ENCODE measurements at regions not wholly inside any gene's neighbourhood (a gene's known extent, or its start where the extent isn't known, plus 50 kb on each side); places are given as distances from the start of the nearest gene placed in this dataset.
"Not testable (repeated sequence)": the region's sequence is repeated elsewhere in the genome, so short reads cannot be mapped to it uniquely, and the experiment has no call there.

DNA sequence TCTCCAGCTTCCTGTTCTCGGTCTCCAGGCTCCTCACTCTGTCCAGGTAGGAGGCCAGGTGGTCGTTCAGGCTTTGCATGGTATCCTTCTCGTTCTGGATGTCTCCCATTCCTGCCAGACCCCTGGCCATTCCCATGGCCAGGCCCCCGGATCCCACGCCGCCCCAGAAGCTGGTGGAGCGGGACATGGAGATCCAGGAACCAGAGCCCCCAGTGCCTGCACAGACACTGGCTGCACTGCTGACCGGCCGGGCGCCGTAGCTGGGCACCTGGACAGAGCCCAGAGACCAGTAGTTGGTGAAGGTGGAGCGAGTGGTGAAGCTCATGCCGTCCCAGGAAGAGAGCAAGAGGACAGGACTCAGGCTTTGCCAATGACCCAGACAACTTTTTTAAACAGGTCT lies 129.1 kb upstream of the WDR75 start:
- Histone ChIP-seq H3K4me1 (ENCODE audit: insufficient read depth) (no peaks in the 10 kb centered on the region), H3K4me3 (no peak overlapping the region), H3K4me2 (no peak overlapping the region), H3K27me3 (no peaks in the 10 kb centered on the region), H3K79me2 (no peaks in the 10 kb centered on the region), H2AFZ (no peak overlapping the region), H3K9me2 (replicated peaks; ENCODE audit: insufficient read depth) (no peaks in the 10 kb centered on the region), H3K36me3 (replicated peaks; ENCODE audit: insufficient read depth, low read depth) (no peaks in the 10 kb centered on the region), H3K27ac (no peak overlapping the region), H3K9me3 (ENCODE audit: low read depth) (no peaks in the 10 kb centered on the region), H4K20me1 (ENCODE audit: insufficient read depth, poor library complexity, severe bottlenecking) (no peaks in the 10 kb centered on the region)
- no peak for DNase-seq (ENCODE audit: low spot score)
- TF ChIP-seq EZH2phosphoT487 (IDR thresholded peaks at IDR 0.05; ENCODE audit: low read depth, severe bottlenecking, unreplicated experiment) = no peak
- TF ChIP-seq EZH2 (IDR thresholded peaks at IDR 0.05; ENCODE audit: borderline replicate concordance) = no peak
- TF ChIP-seq, protein P1, sequence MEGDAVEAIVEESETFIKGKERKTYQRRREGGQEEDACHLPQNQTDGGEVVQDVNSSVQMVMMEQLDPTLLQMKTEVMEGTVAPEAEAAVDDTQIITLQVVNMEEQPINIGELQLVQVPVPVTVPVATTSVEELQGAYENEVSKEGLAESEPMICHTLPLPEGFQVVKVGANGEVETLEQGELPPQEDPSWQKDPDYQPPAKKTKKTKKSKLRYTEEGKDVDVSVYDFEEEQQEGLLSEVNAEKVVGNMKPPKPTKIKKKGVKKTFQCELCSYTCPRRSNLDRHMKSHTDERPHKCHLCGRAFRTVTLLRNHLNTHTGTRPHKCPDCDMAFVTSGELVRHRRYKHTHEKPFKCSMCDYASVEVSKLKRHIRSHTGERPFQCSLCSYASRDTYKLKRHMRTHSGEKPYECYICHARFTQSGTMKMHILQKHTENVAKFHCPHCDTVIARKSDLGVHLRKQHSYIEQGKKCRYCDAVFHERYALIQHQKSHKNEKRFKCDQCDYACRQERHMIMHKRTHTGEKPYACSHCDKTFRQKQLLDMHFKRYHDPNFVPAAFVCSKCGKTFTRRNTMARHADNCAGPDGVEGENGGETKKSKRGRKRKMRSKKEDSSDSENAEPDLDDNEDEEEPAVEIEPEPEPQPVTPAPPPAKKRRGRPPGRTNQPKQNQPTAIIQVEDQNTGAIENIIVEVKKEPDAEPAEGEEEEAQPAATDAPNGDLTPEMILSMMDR (IDR thresholded peaks at IDR 0.05; ENCODE audit: poor library complexity) = no peak
- 96% methylated on average over 13 of the region's 13 CpGs for WGBS (ENCODE audit: low lambda C conversion rate, missing lambda C conversion rate)

DNA sequence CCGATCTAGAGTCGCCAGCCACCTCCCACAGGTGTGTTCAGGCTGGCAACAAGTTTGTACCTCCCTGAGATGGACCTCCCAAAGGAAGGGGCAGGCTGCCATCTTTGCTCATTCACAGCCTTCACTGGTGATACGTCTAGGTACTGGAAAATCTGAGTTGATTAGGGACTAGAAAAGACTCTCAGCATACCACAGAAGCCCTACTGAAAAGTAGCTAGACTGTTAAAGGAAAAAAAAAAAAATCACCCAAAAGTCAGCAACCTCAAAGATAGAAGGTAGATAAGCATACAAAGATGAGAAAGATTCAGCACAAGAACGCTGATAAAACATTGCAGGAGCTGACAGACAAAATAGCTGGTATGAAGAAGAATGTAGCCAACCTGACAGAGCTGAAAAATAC lies 128.6 kb upstream of the WDR75 start:
- no peaks in the 10 kb centered on the region for H3K36me3 ChIP-seq (replicated peaks; ENCODE audit: insufficient read depth, low read depth)
- no peak for DNase-seq (ENCODE audit: low spot score)
- 85% methylated on average over 4 of the region's 4 CpGs for WGBS (ENCODE audit: low lambda C conversion rate, missing lambda C conversion rate)

DNA sequence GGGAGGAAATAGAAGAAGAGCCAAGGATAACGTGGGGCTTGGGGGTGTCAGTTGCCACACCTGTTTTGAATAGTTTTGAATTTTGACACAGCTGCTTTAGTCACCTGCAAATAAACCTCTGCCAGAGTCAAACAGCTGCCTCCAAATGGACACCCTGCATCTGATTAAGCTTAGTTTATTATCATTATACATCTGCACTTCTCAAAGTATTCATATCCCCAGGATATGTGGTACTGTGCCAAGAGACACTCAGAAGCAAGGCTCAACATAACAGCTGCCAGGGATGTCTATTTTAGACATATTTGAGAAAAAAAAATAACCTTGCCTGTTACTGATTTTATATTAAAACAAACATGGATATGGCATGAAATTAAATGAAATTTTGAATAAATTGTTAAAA lies 122.5 kb upstream of the WDR75 start:
- Histone ChIP-seq H3K9me3 (ENCODE audit: low read depth) (no peaks in the 10 kb centered on the region), H2AFZ (no peak overlapping the region), H3K4me3 (no peak overlapping the region), H3K4me1 (ENCODE audit: insufficient read depth) (no peaks in the 10 kb centered on the region), H3K36me3 (replicated peaks; ENCODE audit: insufficient read depth, low read depth) (no peaks in the 10 kb centered on the region), H3K4me2 (no peak overlapping the region), H3K27me3 (no peaks in the 10 kb centered on the region), H3K9me2 (replicated peaks; ENCODE audit: insufficient read depth) (no peaks in the 10 kb centered on the region), H3K79me2 (no peaks in the 10 kb centered on the region), H4K20me1 (ENCODE audit: insufficient read depth, poor library complexity, severe bottlenecking) (no peaks in the 10 kb centered on the region), H3K27ac (no peak overlapping the region)
- 77% methylated on average over 1 of the region's 1 CpG for WGBS (ENCODE audit: low lambda C conversion rate, missing lambda C conversion rate)
- no peak for DNase-seq (ENCODE audit: low spot score)
- TF ChIP-seq EZH2 (IDR thresholded peaks at IDR 0.05; ENCODE audit: borderline replicate concordance) (no peak), EZH2phosphoT487 (IDR thresholded peaks at IDR 0.05; ENCODE audit: low read depth, severe bottlenecking, unreplicated experiment) (no peak)
- TF ChIP-seq, protein P1 (IDR thresholded peaks at IDR 0.05; ENCODE audit: poor library complexity) = no peak

More for the DNA sequence above, 128.6 kb upstream of the WDR75 start:
- H3K27me3 ChIP-seq = no peaks in the 10 kb centered on the region
- TF ChIP-seq EZH2 (IDR thresholded peaks at IDR 0.05; ENCODE audit: borderline replicate concordance) (no peak), EZH2phosphoT487 (IDR thresholded peaks at IDR 0.05; ENCODE audit: low read depth, severe bottlenecking, unreplicated experiment) (no peak)
- TF ChIP-seq, protein P1 (IDR thresholded peaks at IDR 0.05; ENCODE audit: poor library complexity) = no peak
- H3K27ac ChIP-seq = no peak overlapping the region
- H3K9me2 ChIP-seq (replicated peaks; ENCODE audit: insufficient read depth) = no peaks in the 10 kb centered on the region
- H3K4me3 ChIP-seq = no peak overlapping the region
- no peaks in the 10 kb centered on the region for H3K9me3 ChIP-seq (ENCODE audit: low read depth)
- no peaks in the 10 kb centered on the region for H3K4me1 ChIP-seq (ENCODE audit: insufficient read depth)
- H4K20me1 ChIP-seq (ENCODE audit: insufficient read depth, poor library complexity, severe bottlenecking) = no peaks in the 10 kb centered on the region
- H3K79me2 ChIP-seq = no peaks in the 10 kb centered on the region
- H3K4me2 ChIP-seq = no peak overlapping the region
- H2AFZ ChIP-seq = no peak overlapping the region

DNA sequence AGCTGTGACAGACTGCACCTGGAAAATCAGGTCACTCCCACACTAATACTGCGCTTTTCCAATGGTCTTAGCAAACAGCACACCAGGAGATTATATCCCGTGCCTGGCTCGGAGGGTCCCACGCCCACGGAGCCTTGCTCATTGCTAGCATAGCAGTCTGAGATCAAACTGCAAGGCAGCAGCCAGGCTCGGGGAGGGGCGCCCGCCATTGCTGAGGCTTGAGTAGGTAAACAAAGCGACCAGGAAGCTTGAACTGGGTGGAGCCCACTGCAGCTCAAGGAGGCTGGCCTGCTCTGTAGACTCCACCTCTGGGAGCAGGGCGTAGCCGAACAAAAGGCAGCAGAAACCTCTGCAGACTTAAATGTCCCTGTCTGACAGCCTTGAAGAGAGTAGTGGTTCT lies 121.8 kb upstream of the WDR75 start:
- H3K9me3 ChIP-seq (ENCODE audit: low read depth); H2AFZ ChIP-seq; H3K27me3 ChIP-seq; H3K36me3 ChIP-seq (replicated peaks; ENCODE audit: insufficient read depth, low read depth); H3K27ac ChIP-seq; H3K4me3 ChIP-seq; H3K4me1 ChIP-seq (ENCODE audit: insufficient read depth); H3K79me2 ChIP-seq; DNase-seq (ENCODE audit: low spot score); H4K20me1 ChIP-seq (ENCODE audit: insufficient read depth, poor library complexity, severe bottlenecking); H3K9me2 ChIP-seq (replicated peaks; ENCODE audit: insufficient read depth); H3K4me2 ChIP-seq: not testable (repeated sequence)
- WGBS (ENCODE audit: low lambda C conversion rate, missing lambda C conversion rate) = 94% methylated on average over 11 of the region's 11 CpGs
